HepG2 (cell line): ENCODE measurements at regions not wholly inside any gene's neighbourhood (a gene's known extent, or its start where the extent isn't known, plus 50 kb on each side); places are given as distances from the start of the nearest gene placed in this dataset.

ENCODE experiments used
- ATAC-seq: fragments of 200-7000 bp; cut with Tn5 transposase; 3 replicates; pipeline ENCODE4 v1.9.1; 2020; ENCODE audit warnings: mild to moderate bottlenecking, moderate library complexity
- BruUV-seq: library from RNA; stranded (reverse); fragments of 400-500 nt; replicated peaks from 2 replicates; lab custom pipeline; 2021; lab: Mats Ljungman, UMichigan
- CTCF ChIA-PET: fragments of 300-600 bp; formaldehyde crosslinking; extraction: SDS; loops from one replicate; lab custom pipeline; 2021; ENCODE audit warnings: low total read pairs, inconsistent platforms, low intra/inter-chr PET ratio; lab: Yijun Ruan, JAX
- POLR2A ChIA-PET: fragments of 350-600 bp; sonication (Branson Sonifier 250); formaldehyde crosslinking; loops from one replicate; lab custom pipeline; 2020; ENCODE audit warnings: antibody characterized with exemption, inconsistent platforms; lab: Yijun Ruan, JAX
- DNase-seq: peaks from one replicate; pipeline ENCODE4 v3.0.0-alpha.2; 2015; ENCODE audit warnings: low spot score
- FAIRE-seq: peaks from 3 replicates; lab custom pipeline; 2011; peaks lifted over from hg19 to GRCh38; lab: Jason Lieb, UNC
- H2AFZ ChIP-seq: one replicate; pipeline ENCODE4 v1.6.1; 2011; ENCODE audit warnings: low read length, inconsistent platforms
- H3K27ac ChIP-seq: fragments of 300-600 bp; 3 replicates; pipeline ENCODE4 v1.8.0; 2011; ENCODE audit warnings: mixed run types, mild to moderate bottlenecking, mixed read lengths, low read length, inconsistent platforms; ENCODE audit not compliant: insufficient read depth; ENCODE audit errors: extremely low read length
- H3K27me3 ChIP-seq, 2 experiments: fragments of 200-600 bp in 1 of 2; 2 replicates in 1 of 2; 3 replicates in 1 of 2; pipeline versions ENCODE4 v1.6.0 to v1.8.0; 2011; ENCODE audit warnings: low read length in 2 of 2, mild to moderate bottlenecking in 2 of 2, moderate library complexity in 2 of 2, inconsistent platforms in 1 of 2; ENCODE audit not compliant: insufficient read depth in 2 of 2, control insufficient read depth in 1 of 2
- H3K36me3 ChIP-seq, 2 experiments: fragments of 200-600 bp in 1 of 2; replicated peaks in 1 of 2; 2 replicates in 1 of 2; 3 replicates in 1 of 2; pipeline versions ENCODE4 v1.5.1 to v1.8.0; 2011; ENCODE audit warnings: low read length in 2 of 2, inconsistent platforms in 1 of 2; ENCODE audit not compliant: insufficient read depth in 2 of 2, control insufficient read depth in 1 of 2
- H3K4me1 ChIP-seq: 2 replicates; pipeline ENCODE4 v1.5.1; 2012; ENCODE audit warnings: low read length, inconsistent platforms; ENCODE audit not compliant: insufficient read depth
- H3K4me2 ChIP-seq: 2 replicates; pipeline ENCODE4 v1.6.0; 2011; ENCODE audit warnings: low read depth, low read length, inconsistent platforms
- H3K4me3 ChIP-seq, 3 experiments: fragments of 200-600 bp in 1 of 3; sonication (generic), shearing (Covaris generic) in 1 of 3; replicated peaks in 1 of 3; 2 replicates each; pipeline ENCODE4 v1.5.1; 2011 to 2016; ENCODE audit warnings: low read length in 3 of 3, inconsistent platforms in 2 of 3, low read depth in 2 of 3, mild to moderate bottlenecking in 2 of 3, control low read depth in 1 of 3, mixed read lengths in 1 of 3; ENCODE audit not compliant: insufficient read depth in 1 of 3
- H3K79me2 ChIP-seq: one replicate; pipeline ENCODE4 v1.6.1; 2011; ENCODE audit warnings: low read length, inconsistent platforms; ENCODE audit not compliant: insufficient read depth
- H3K9ac ChIP-seq: 2 replicates; pipeline ENCODE4 v1.6.0; 2011; ENCODE audit warnings: mild to moderate bottlenecking, low read depth, low read length, inconsistent platforms; ENCODE audit not compliant: insufficient read depth
- H3K9me3 ChIP-seq: 2 replicates; pipeline ENCODE4 v1.5.1; 2012; ENCODE audit warnings: mild to moderate bottlenecking, low read length
- H4K20me1 ChIP-seq: 2 replicates; pipeline ENCODE4 v1.6.0; 2011; ENCODE audit warnings: inconsistent platforms, mild to moderate bottlenecking, low read length, moderate library complexity; ENCODE audit not compliant: insufficient read depth
- ARNT ChIP-seq: fragments of 450-650 bp; IDR thresholded peaks from 2 replicates; pipeline ENCODE4 v1.6.1; 2017
- SSRP1 ChIP-seq: IDR thresholded peaks from 2 replicates; pipeline ENCODE4 v1.6.1; 2016; ENCODE audit warnings: control low read depth
- ZNF17 ChIP-seq: sonication (generic); formaldehyde crosslinking; IDR thresholded peaks from 2 replicates; pipeline ENCODE4 v1.5.0; 2020; ENCODE audit warnings: mild to moderate bottlenecking, missing genetic modification reagents
- ZNF180 ChIP-seq: sonication (generic); formaldehyde crosslinking; IDR thresholded peaks from 2 replicates; pipeline ENCODE4 v1.4.0; 2020; ENCODE audit warnings: low read depth, missing genetic modification reagents, borderline replicate concordance
- ZNF546 ChIP-seq: sonication (generic); formaldehyde crosslinking; conservative IDR thresholded peaks from 2 replicates; pipeline ENCODE4 v1.8.1; 2023; ENCODE audit warnings: mild to moderate bottlenecking, missing genetic modification reagents
- ZNF616 ChIP-seq: sonication (generic); formaldehyde crosslinking; IDR thresholded peaks from 2 replicates; pipeline ENCODE4 v1.5.0; 2020; ENCODE audit warnings: low read depth, mild to moderate bottlenecking, missing genetic modification reagents
- WGBS: methylation state at CpG from one replicate; pipeline ENCODE4 v1.1.6; 2017; ENCODE audit warnings: low lambda C conversion rate; 5-methylcytosine and 5-hydroxymethylcytosine counted together
- in situ Hi-C: cut with HindIII; loops from 2 replicates; pipeline ENCODE4 v1.10.0; 2017; ENCODE audit warnings: low pct_unique_long_range_greater_than_20kb; ENCODE audit not compliant: extremely low pct_ligation_motif_present
- intact Hi-C: fragments of 100-400 bp; cut with micrococcal nuclease; formaldehyde crosslinking; loops from one replicate; pipeline ENCODE4 v1.10.0; 2022; ENCODE audit not compliant: unreplicated experiment
- TF ChIP-seq, protein P1 (sequence below): sonication (generic); formaldehyde crosslinking; IDR thresholded peaks from 2 replicates; pipeline ENCODE4 v1.8.0; 2022; ENCODE audit warnings: mild to moderate bottlenecking, missing genetic modification reagents, moderate library complexity
- TF ChIP-seq, protein P2 (sequence below): sonication (generic); formaldehyde crosslinking; IDR thresholded peaks from 2 replicates; pipeline ENCODE4 v1.5.0; 2020; ENCODE audit warnings: mild to moderate bottlenecking, missing genetic modification reagents, borderline replicate concordance
- TF ChIP-seq, protein P3 (sequence below): IDR thresholded peaks from 2 replicates; pipeline ENCODE4 v1.6.1; 2016; ENCODE audit warnings: mild to moderate bottlenecking, missing biosample characterization, missing genetic modification reagents
- TF ChIP-seq, protein P4 (sequence below): sonication (generic); formaldehyde crosslinking; IDR thresholded peaks from 2 replicates; pipeline ENCODE4 v1.4.0; 2020; ENCODE audit warnings: missing genetic modification reagents

DNA sequence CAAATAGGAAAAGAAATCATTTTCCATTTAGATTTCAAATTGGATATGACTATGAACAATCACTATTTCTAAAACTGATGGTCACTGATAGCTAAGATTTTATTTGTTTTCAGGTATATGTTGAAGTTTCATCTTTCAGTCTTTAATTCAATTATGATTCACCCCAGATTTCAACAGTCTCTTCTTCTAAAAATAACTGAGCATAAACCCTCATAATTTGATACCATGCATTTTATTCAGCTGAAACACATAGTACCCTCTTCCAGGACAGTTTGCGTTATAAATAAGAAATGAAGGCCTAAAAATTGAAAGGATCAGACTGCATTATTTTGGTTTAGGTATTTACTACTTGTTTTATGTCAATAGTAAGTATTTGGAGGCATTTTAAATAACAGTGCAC lies 428.5 kb upstream of the NBEA start (continued):
- TF ChIP-seq, protein P1, sequence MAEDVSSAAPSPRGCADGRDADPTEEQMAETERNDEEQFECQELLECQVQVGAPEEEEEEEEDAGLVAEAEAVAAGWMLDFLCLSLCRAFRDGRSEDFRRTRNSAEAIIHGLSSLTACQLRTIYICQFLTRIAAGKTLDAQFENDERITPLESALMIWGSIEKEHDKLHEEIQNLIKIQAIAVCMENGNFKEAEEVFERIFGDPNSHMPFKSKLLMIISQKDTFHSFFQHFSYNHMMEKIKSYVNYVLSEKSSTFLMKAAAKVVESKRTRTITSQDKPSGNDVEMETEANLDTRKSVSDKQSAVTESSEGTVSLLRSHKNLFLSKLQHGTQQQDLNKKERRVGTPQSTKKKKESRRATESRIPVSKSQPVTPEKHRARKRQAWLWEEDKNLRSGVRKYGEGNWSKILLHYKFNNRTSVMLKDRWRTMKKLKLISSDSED (CRISPR knock-in tag): no peak
- TF ChIP-seq, protein P2, sequence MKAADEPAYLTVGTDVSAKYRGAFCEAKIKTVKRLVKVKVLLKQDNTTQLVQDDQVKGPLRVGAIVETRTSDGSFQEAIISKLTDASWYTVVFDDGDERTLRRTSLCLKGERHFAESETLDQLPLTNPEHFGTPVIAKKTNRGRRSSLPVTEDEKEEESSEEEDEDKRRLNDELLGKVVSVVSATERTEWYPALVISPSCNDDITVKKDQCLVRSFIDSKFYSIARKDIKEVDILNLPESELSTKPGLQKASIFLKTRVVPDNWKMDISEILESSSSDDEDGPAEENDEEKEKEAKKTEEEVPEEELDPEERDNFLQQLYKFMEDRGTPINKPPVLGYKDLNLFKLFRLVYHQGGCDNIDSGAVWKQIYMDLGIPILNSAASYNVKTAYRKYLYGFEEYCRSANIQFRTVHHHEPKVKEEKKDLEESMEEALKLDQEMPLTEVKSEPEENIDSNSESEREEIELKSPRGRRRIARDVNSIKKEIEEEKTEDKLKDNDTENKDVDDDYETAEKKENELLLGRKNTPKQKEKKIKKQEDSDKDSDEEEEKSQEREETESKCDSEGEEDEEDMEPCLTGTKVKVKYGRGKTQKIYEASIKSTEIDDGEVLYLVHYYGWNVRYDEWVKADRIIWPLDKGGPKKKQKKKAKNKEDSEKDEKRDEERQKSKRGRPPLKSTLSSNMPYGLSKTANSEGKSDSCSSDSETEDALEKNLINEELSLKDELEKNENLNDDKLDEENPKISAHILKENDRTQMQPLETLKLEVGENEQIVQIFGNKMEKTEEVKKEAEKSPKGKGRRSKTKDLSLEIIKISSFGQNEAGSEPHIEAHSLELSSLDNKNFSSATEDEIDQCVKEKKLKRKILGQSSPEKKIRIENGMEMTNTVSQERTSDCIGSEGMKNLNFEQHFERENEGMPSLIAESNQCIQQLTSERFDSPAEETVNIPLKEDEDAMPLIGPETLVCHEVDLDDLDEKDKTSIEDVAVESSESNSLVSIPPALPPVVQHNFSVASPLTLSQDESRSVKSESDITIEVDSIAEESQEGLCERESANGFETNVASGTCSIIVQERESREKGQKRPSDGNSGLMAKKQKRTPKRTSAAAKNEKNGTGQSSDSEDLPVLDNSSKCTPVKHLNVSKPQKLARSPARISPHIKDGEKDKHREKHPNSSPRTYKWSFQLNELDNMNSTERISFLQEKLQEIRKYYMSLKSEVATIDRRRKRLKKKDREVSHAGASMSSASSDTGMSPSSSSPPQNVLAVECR (CRISPR knock-in tag): no peak
- no peak for TF ChIP-seq ZNF17 (CRISPR knock-in tag)
- no peak for TF ChIP-seq ZNF546 (CRISPR knock-in tag)

DNA sequence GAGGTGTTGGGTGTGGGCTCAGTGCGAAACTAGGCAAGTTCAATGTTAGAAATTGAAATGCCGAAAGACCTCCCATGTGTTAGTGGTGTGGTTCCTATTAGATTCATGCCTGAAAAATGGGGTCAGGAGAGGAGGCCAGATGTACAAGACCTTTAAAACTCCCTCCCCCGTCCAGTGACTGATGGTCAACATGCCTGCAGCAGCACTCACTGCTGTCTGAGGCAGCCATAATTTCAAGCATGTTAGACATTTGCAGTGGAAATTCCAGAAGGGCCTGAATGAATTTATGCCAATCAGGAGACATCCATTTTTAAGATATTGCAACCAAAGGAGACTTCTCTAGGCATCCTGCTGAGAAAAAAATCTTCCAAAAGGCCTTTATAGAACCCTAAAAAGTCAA lies 426.9 kb upstream of the NBEA start:
- H2AFZ ChIP-seq: no peak overlapping the region
- ChIA-PET POLR2A (no interaction called here), CTCF (no interaction called here)
- H3K27ac ChIP-seq: no peak overlapping the region
- H3K4me3 ChIP-seq: no peak overlapping the region
- H3K4me1 ChIP-seq: no peaks in the 10 kb centered on the region
- H3K4me2 ChIP-seq: no peak overlapping the region
- H3K79me2 ChIP-seq: no peaks in the 10 kb centered on the region
- no peaks in the 10 kb centered on the region for H3K27me3 ChIP-seq
- H3K36me3 ChIP-seq: no peaks in the 10 kb centered on the region
- no peak for ATAC-seq
- DNase-seq: no peak
- BruUV-seq: no TSS peak
- intact Hi-C loops (no loop called here), in situ Hi-C loops (no loop called here)
- no peaks in the 10 kb centered on the region for H3K9me3 ChIP-seq
- H3K9ac ChIP-seq: no peak overlapping the region
- WGBS: 30% methylated on average over 3 of the region's 3 CpGs
- H4K20me1 ChIP-seq: no peaks in the 10 kb centered on the region
- FAIRE-seq: no peak
- TF ChIP-seq, protein P3, sequence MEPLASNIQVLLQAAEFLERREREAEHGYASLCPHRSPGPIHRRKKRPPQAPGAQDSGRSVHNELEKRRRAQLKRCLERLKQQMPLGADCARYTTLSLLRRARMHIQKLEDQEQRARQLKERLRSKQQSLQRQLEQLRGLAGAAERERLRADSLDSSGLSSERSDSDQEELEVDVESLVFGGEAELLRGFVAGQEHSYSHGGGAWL (CRISPR knock-in tag): no peak
- TF ChIP-seq SSRP1 (CRISPR knock-in tag): no peak
- TF ChIP-seq ZNF616: no peak
- no peak for TF ChIP-seq ZNF180
- no peak for TF ChIP-seq ARNT
- TF ChIP-seq, protein P4, sequence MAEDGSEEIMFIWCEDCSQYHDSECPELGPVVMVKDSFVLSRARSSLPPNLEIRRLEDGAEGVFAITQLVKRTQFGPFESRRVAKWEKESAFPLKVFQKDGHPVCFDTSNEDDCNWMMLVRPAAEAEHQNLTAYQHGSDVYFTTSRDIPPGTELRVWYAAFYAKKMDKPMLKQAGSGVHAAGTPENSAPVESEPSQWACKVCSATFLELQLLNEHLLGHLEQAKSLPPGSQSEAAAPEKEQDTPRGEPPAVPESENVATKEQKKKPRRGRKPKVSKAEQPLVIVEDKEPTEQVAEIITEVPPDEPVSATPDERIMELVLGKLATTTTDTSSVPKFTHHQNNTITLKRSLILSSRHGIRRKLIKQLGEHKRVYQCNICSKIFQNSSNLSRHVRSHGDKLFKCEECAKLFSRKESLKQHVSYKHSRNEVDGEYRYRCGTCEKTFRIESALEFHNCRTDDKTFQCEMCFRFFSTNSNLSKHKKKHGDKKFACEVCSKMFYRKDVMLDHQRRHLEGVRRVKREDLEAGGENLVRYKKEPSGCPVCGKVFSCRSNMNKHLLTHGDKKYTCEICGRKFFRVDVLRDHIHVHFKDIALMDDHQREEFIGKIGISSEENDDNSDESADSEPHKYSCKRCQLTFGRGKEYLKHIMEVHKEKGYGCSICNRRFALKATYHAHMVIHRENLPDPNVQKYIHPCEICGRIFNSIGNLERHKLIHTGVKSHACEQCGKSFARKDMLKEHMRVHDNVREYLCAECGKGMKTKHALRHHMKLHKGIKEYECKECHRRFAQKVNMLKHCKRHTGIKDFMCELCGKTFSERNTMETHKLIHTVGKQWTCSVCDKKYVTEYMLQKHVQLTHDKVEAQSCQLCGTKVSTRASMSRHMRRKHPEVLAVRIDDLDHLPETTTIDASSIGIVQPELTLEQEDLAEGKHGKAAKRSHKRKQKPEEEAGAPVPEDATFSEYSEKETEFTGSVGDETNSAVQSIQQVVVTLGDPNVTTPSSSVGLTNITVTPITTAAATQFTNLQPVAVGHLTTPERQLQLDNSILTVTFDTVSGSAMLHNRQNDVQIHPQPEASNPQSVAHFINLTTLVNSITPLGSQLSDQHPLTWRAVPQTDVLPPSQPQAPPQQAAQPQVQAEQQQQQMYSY (CRISPR knock-in tag): no peak
